Ammon's horn (tissue), 1 donor: ENCODE measurements at regions not wholly inside any gene's neighbourhood (a gene's known extent, or its start where the extent isn't known, plus 50 kb on each side); places are given as distances from the start of the nearest gene placed in this dataset.
A peak's percentile ranks its signal among the peaks of the same experiment; 100 is the strongest.

ENCODE experiments used
- DNase-seq: peaks from one replicate; pipeline ENCODE4 v3.0.0-alpha.2; 2016; ENCODE audit warnings: low spot score

- DNase-seq, result no peak
Measured at GRCh38 chr11:91955206-91955605, 269.4 kb upstream of the FAT3 start.

- no peak for DNase-seq
Measured at GRCh38 chr11:91952056-91952455, 272.6 kb upstream of the FAT3 start.

- DNase-seq, result no peak
Measured at GRCh38 chr11:91947215-91947820, 277.3 kb upstream of the FAT3 start.

GRCh38 chr11:91946397-91946951, 278.1 kb upstream of the FAT3 start:
- no peak for DNase-seq

- DNase-seq, result no peak
Measured at GRCh38 chr11:91935120-91935519, 289.5 kb upstream of the FAT3 start.

GRCh38 chr11:91932151-91932821, 292.3 kb upstream of the FAT3 start:
- no peak for DNase-seq

- no peak for DNase-seq
Measured at GRCh38 chr11:91927448-91927847, 297.2 kb upstream of the FAT3 start.

GRCh38 chr11:91926965-91927364, 297.7 kb upstream of the FAT3 start:
- no peak for DNase-seq

GRCh38 chr11:91922846-91923245, 301.8 kb upstream of the FAT3 start:
- no peak for DNase-seq

GRCh38 chr11:91921974-91922373, 302.6 kb upstream of the FAT3 start:
- no peak for DNase-seq

- no peak for DNase-seq
Measured at GRCh38 chr11:91913407-91913806, 311.2 kb upstream of the FAT3 start.

GRCh38 chr11:91912322-91912721, 312.3 kb upstream of the FAT3 start:
- DNase-seq, result no peak

- no peak for DNase-seq
Measured at GRCh38 chr11:91906871-91907624, 317.6 kb upstream of the FAT3 start.

GRCh38 chr11:91904792-91905785, 319.5 kb upstream of the FAT3 start:
- DNase-seq, result no peak

- no peak for DNase-seq
Measured at GRCh38 chr11:91902312-91902711, 322.3 kb upstream of the FAT3 start.

- no peak for DNase-seq
Measured at GRCh38 chr11:91880660-91881059, 344.0 kb upstream of the FAT3 start.

- DNase-seq, result no peak
Measured at GRCh38 chr11:91876746-91877145, 347.9 kb upstream of the FAT3 start.

- DNase-seq, result no peak
Measured at GRCh38 chr11:91872243-91872642, 352.4 kb upstream of the FAT3 start.

- DNase-seq, result no peak
Measured at GRCh38 chr11:91871791-91872190, 352.8 kb upstream of the FAT3 start.

GRCh38 chr11:91871048-91871447, 353.6 kb upstream of the FAT3 start:
- no peak for DNase-seq

GRCh38 chr11:91869686-91870085, 354.9 kb upstream of the FAT3 start:
- peak; percentile 12 for DNase-seq

GRCh38 chr11:91866642-91867041, 358.0 kb upstream of the FAT3 start:
- no peak for DNase-seq
